Neutrophil (primary cell): ENCODE measurements at regions not wholly inside any gene's neighbourhood (a gene's known extent, or its start where the extent isn't known, plus 50 kb on each side); places are given as distances from the start of the nearest gene placed in this dataset.

Experiments
- H3K27ac ChIP-seq: fragments of 200-600 bp; sonication (generic); 2 replicates; pipeline ENCODE4 v1.5.1; 2016; ENCODE audit warnings: mild to moderate bottlenecking, moderate library complexity
- H3K27me3 ChIP-seq: fragments of 200-600 bp; sonication (generic); 2 replicates; pipeline ENCODE4 v1.6.0; 2016; ENCODE audit warnings: mild to moderate bottlenecking
- H3K36me3 ChIP-seq: fragments of 200-600 bp; sonication (generic); 2 replicates; pipeline ENCODE4 v1.5.1; 2017
- H3K4me1 ChIP-seq, 2 experiments: fragments of 200-600 bp in 1 of 2; sonication (generic) in 1 of 2; 1 replicate in 1 of 2; 2 replicates in 1 of 2; pipeline versions ENCODE4 v1.5.1 to v1.6.1; 2013 to 2016; ENCODE audit warnings: low read depth in 1 of 2, low read length in 1 of 2, mild to moderate bottlenecking in 1 of 2, moderate library complexity in 1 of 2; ENCODE audit not compliant: control insufficient read depth in 1 of 2, insufficient read depth in 1 of 2
- H3K4me3 ChIP-seq, 2 experiments: fragments of 200-600 bp in 1 of 2; sonication (generic) in 1 of 2; 1 replicate in 1 of 2; 2 replicates in 1 of 2; pipeline ENCODE4 v1.5.1; 2013 to 2016; ENCODE audit warnings: low read depth in 1 of 2, low read length in 1 of 2, mild to moderate bottlenecking in 1 of 2, moderate library complexity in 1 of 2
- H3K9me3 ChIP-seq: fragments of 200-600 bp; sonication (generic); 2 replicates; pipeline ENCODE4 v1.5.1; 2016
- CTCF ChIP-seq: fragments of 200-600 bp; sonication (generic); IDR thresholded peaks from 2 replicates; pipeline ENCODE4 v1.5.1; 2016; ENCODE audit warnings: antibody characterized with exemption

GRCh38 chr10:101290431-101290830 is 61.2 kb upstream of the LBX1 start:
- no peak for TF ChIP-seq CTCF
- Histone ChIP-seq H3K9me3 (no peaks in the 10 kb centered on the region), H3K36me3 (no peaks in the 10 kb centered on the region), H3K4me1 (peaks cover 0 to 9% of the 10 kb centered on the region in 2 experiments), H3K27ac (no peak overlapping the region), H3K27me3 (peaks cover 100% of the 10 kb centered on the region), H3K4me3 (no peak overlapping the region)

DNA sequence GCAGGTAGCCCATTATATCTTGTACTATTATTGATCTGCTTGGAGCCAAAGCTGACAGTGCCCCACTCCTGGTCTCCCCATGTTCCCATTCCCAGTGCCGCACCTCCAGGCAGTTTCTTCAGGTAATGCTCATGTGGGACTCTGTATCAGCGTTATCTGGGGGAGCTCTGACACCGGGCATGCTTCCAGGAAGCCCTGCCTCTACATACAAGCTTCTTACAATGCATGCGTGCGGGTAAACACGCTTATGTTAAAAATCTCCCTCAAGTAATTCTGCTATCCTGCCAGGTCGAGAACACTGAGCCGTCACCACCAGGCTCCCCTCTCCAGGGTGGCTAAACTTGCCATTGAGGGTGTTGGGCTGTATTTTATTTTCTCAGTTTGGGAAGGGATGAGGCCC is 61.6 kb upstream of the LBX1 start:
- Histone ChIP-seq H3K4me3 (no peak overlapping the region), H3K9me3 (no peaks in the 10 kb centered on the region), H3K27me3 (peaks cover 100% of the 10 kb centered on the region), H3K27ac (no peak overlapping the region), H3K36me3 (no peaks in the 10 kb centered on the region), H3K4me1 (peaks cover 0 to 9% of the 10 kb centered on the region in 2 experiments)
- no peak for TF ChIP-seq CTCF

GRCh38 chr10:101291331-101292193 is 62.3 kb upstream of the LBX1 start:
- no peak overlapping the region for H3K4me3 ChIP-seq
- H3K27ac ChIP-seq = no peak overlapping the region
- TF ChIP-seq CTCF = no peak
- H3K4me1 ChIP-seq = peaks cover 0 to 9% of the 10 kb centered on the region in 2 experiments
- no peaks in the 10 kb centered on the region for H3K9me3 ChIP-seq
- H3K36me3 ChIP-seq = no peaks in the 10 kb centered on the region
- H3K27me3 ChIP-seq = peaks cover 100% of the 10 kb centered on the region

DNA sequence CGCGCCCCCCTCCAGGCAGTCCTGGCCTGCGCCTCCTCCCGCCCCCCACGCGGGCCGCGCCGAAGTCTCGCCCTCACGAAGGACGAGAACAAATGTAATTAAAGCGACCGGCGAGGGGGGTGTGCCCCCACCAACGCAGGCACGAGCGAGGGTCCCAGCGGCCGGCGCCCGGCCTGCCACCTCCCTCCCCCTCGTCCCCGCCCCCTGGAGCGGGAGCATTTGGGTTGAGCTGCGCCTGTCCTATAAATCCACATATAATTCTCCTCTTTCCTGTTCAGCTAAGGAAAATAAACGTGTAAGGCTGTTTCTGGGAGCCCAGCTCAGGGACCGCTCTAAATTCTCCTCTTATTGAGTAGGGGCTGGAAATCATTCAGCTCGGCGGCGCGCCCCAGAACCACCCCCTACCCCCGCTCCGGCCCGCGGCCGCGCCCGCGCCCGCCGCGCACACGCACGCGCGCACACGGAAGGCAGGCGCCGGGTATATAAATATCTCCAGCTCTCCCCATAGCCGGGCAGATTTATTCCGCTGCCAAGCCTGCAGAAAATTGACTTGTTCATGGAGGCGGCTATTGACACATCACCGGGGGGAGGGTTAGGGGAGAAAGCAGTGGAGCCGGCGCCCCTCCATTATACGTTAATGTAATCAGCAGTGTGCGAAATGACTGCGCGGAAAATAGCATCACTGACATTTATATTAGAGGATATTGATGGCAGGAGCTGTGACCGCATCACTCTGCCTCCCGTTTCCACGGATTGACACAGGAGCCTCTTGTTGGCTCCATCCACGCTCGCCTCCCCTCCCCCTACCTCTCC is 61.6 kb upstream of the BTRC start:
- TF ChIP-seq CTCF = no peak
- Histone ChIP-seq H3K4me3 (no peak overlapping the region), H3K27me3 (peaks cover 100% of the 10 kb centered on the region), H3K36me3 (no peaks in the 10 kb centered on the region), H3K27ac (no peak overlapping the region), H3K4me1 (peaks cover 0 to 9% of the 10 kb centered on the region in 2 experiments), H3K9me3 (no peaks in the 10 kb centered on the region)

GRCh38 chr10:101293007-101293723 is 60.8 kb upstream of the BTRC start:
- H3K36me3 ChIP-seq = no peaks in the 10 kb centered on the region

More at GRCh38 chr10:101293007-101293723, 60.8 kb upstream of the BTRC start:
- TF ChIP-seq CTCF = no peak
- Histone ChIP-seq H3K27me3 (peaks cover 100% of the 10 kb centered on the region), H3K4me1 (peaks cover 0 to 9% of the 10 kb centered on the region in 2 experiments), H3K4me3 (no peak overlapping the region), H3K27ac (no peak overlapping the region), H3K9me3 (no peaks in the 10 kb centered on the region)
